Right lobe of liver (tissue), 4 donors: ENCODE measurements at regions not wholly inside any gene's neighbourhood (a gene's known extent, or its start where the extent isn't known, plus 50 kb on each side); places are given as distances from the start of the nearest gene placed in this dataset.

Experiments used
- POLR2A ChIP-seq: fragments of 450-650 bp; IDR thresholded peaks from one replicate; pipeline ENCODE4 v1.6.1; 2017; ENCODE audit warnings: antibody characterized with exemption, mild to moderate bottlenecking
- TF ChIP-seq, protein P1 (sequence below), 4 donors: fragments of 200-600 bp in 3 of 4; fragments of 450-650 bp in 1 of 4; IDR thresholded peaks; one replicate each; pipeline versions ENCODE4 v1.5.1 to v1.8.0; 2016 to 2022; ENCODE audit warnings: antibody characterized with exemption in 4 of 4, mild to moderate bottlenecking in 2 of 4
- donor health status: DM: no; HTN: no; CAD: no.
- donor health status: DM: no; HTN: no; CAD: no.
- donor health status: DM: no; HTN: yes; CAD: no.

DNA sequence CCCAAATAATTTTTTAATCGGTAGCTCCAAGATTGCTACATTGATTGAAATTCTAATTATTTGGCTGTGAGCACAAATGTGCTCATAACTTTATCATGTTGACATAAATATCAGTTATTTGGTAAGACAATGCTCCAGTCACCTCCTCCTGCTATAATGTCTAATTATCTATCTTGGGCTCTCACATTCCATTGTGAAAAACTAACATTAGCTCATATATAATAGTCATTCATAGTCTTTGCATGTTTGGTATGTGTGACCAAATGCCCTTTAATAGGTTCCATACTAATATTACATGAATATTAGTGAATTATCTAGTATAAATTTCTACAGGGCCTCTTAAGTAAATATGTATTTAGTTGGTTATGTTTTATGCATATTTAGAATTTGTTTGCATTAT lies 185.6 kb upstream of the MCHR2 start:
- TF ChIP-seq, protein P1, sequence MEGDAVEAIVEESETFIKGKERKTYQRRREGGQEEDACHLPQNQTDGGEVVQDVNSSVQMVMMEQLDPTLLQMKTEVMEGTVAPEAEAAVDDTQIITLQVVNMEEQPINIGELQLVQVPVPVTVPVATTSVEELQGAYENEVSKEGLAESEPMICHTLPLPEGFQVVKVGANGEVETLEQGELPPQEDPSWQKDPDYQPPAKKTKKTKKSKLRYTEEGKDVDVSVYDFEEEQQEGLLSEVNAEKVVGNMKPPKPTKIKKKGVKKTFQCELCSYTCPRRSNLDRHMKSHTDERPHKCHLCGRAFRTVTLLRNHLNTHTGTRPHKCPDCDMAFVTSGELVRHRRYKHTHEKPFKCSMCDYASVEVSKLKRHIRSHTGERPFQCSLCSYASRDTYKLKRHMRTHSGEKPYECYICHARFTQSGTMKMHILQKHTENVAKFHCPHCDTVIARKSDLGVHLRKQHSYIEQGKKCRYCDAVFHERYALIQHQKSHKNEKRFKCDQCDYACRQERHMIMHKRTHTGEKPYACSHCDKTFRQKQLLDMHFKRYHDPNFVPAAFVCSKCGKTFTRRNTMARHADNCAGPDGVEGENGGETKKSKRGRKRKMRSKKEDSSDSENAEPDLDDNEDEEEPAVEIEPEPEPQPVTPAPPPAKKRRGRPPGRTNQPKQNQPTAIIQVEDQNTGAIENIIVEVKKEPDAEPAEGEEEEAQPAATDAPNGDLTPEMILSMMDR (IDR thresholded peaks at IDR 0.05), result no peak
- no peak for TF ChIP-seq POLR2A
